Calu3 (cell line): ENCODE measurements at regions not wholly inside any gene's neighbourhood (a gene's known extent, or its start where the extent isn't known, plus 50 kb on each side); places are given as distances from the start of the nearest gene placed in this dataset.

Experiments
- BruUV-seq: library from RNA; stranded (reverse); fragments of 400-500 nt; replicated peaks from 2 replicates; lab custom pipeline; 2021; lab: Mats Ljungman, UMichigan
- CTCF ChIA-PET: fragments of 300-600 bp; sonication (Branson Sonifier 250); formaldehyde crosslinking; loops from one replicate; lab custom pipeline; 2022; ENCODE audit warnings: antibody characterized with exemption; lab: Charles Lee
- DNase-seq: peaks from one replicate; pipeline ENCODE4 v3.0.0; 2022
- H3K27ac Mint-ChIP-seq: one replicate; pipeline ENCODE4 v1.8.0; 2022; ENCODE audit warnings: mixed read lengths; ENCODE audit not compliant: unreplicated experiment
- H3K27me3 Mint-ChIP-seq: one replicate; pipeline ENCODE4 v1.8.0; 2022; ENCODE audit warnings: mixed read lengths; ENCODE audit not compliant: unreplicated experiment
- H3K36me3 Mint-ChIP-seq: one replicate; pipeline ENCODE4 v1.8.0; 2022; ENCODE audit warnings: mild to moderate bottlenecking, moderate library complexity, mixed read lengths; ENCODE audit not compliant: insufficient read depth, unreplicated experiment
- H3K4me1 Mint-ChIP-seq: one replicate; pipeline ENCODE4 v1.8.0; 2022; ENCODE audit warnings: mild to moderate bottlenecking, low read depth, mixed read lengths; ENCODE audit not compliant: unreplicated experiment
- H3K4me3 Mint-ChIP-seq: one replicate; pipeline ENCODE4 v1.8.0; 2022; ENCODE audit warnings: mild to moderate bottlenecking, low read depth, moderate library complexity, mixed read lengths; ENCODE audit not compliant: unreplicated experiment
- H3K9me3 Mint-ChIP-seq: one replicate; pipeline ENCODE4 v1.8.0; 2022; ENCODE audit warnings: low read depth, mixed read lengths; ENCODE audit not compliant: unreplicated experiment
- intact Hi-C: fragments of 100-400 bp; cut with micrococcal nuclease; formaldehyde crosslinking; loops from one replicate; pipeline ENCODE4 v1.10.0; 2022; ENCODE audit not compliant: unreplicated experiment
- TF ChIP-seq, protein P1 (sequence below): fragments of 200-600 bp; IDR thresholded peaks from one replicate; pipeline ENCODE4 v1.8.0; 2022; ENCODE audit warnings: antibody characterized with exemption; ENCODE audit not compliant: unreplicated experiment

DNA sequence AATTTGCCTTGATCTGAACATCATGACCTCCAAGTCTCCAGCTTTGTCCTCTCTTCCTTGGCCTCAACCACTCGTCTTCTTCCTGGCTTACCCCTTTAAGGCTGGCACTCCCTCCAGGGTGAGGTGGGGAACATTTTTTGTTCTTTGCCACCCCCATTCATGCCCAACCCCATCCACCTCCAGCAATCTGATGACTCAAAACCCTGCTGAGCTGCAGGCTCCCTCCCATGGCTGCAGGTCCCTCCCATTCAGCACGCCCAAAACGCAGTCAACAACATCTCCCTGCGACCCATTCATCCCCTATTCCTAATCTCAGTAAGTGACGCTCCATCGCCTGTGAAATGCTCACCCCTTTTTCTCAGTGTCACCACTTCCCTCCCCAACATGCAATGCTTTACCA, 138.8 kb upstream of the PRMT8 start:
- H3K9me3 Mint-ChIP-seq = no peaks in the 10 kb centered on the region
- H3K4me3 Mint-ChIP-seq = no peak overlapping the region
- intact Hi-C loops = no loop called here

DNA sequence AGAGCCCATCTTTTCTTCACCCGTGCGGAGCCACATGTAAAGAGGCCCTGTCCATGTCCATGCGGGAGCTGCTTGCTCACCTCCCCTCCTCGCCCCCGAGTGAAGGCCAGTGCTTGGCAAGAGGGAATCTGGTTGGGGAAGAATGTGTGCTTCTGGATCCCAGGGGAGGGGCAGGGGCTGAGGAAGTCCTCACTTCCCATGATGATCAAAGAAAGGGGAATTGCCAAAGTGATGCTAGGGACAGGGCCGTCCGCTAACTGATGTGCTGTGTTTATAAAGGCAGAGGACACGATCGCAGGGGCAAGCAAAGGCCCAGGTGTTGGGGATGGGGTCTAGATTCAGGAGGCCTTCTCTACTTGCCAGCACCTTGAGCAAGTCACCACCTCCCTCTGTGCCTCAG, 137.4 kb upstream of the PRMT8 start:
- TF ChIP-seq, protein P1, sequence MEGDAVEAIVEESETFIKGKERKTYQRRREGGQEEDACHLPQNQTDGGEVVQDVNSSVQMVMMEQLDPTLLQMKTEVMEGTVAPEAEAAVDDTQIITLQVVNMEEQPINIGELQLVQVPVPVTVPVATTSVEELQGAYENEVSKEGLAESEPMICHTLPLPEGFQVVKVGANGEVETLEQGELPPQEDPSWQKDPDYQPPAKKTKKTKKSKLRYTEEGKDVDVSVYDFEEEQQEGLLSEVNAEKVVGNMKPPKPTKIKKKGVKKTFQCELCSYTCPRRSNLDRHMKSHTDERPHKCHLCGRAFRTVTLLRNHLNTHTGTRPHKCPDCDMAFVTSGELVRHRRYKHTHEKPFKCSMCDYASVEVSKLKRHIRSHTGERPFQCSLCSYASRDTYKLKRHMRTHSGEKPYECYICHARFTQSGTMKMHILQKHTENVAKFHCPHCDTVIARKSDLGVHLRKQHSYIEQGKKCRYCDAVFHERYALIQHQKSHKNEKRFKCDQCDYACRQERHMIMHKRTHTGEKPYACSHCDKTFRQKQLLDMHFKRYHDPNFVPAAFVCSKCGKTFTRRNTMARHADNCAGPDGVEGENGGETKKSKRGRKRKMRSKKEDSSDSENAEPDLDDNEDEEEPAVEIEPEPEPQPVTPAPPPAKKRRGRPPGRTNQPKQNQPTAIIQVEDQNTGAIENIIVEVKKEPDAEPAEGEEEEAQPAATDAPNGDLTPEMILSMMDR = no peak
- BruUV-seq = no TSS peak
- intact Hi-C loops = no loop called here
- no peaks in the 10 kb centered on the region for H3K36me3 Mint-ChIP-seq
- no peak overlapping the region for H3K27ac Mint-ChIP-seq
- H3K27me3 Mint-ChIP-seq = peaks cover 13% of the 10 kb centered on the region
- no peaks in the 10 kb centered on the region for H3K4me1 Mint-ChIP-seq
- no peak for DNase-seq
- H3K4me3 Mint-ChIP-seq = no peak overlapping the region
- no peaks in the 10 kb centered on the region for H3K9me3 Mint-ChIP-seq
- CTCF ChIA-PET = interaction anchor here (0.7 kb wide), 1 partner anchor 20 kb away, joined by 3 read pairs; no protein-coding TSS in a partner anchor

More for the DNA sequence above, 138.8 kb upstream of the PRMT8 start:
- Mint-ChIP-seq H3K4me1 (no peaks in the 10 kb centered on the region), H3K36me3 (no peaks in the 10 kb centered on the region), H3K27ac (no peak overlapping the region), H3K27me3 (peaks cover 9% of the 10 kb centered on the region)
- CTCF ChIA-PET = interaction anchor here (1.3 to 1.4 kb wide), 2 partner anchors 16 to 52 kb away, joined by 3 read pairs; no protein-coding TSS in a partner anchor
- TF ChIP-seq, protein P1 = no peak
- BruUV-seq = no TSS peak
- DNase-seq = no peak

DNA sequence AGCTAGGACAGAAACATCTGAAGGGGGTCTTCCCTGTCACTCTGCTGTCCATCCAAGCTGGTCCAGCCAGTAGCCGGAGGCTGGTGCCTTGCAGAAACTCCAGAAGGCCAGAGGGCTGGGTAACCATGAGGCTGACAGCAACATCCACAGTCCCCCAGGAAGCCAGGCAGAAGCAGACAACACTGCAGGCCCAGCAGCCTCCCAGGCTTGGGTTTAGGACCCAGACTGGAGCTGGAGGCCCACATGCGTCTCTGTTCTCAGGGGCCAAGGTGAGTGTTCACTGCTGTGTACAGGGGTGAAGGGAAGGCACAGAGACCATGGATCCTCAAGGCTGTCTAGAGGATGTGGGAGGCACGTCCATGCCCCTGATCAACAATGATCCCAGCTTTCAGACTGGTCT, 136.4 kb upstream of the PRMT8 start:
- intact Hi-C loops = no loop called here
- no peak overlapping the region for H3K27ac Mint-ChIP-seq
- no TSS peak for BruUV-seq
- no peaks in the 10 kb centered on the region for H3K4me1 Mint-ChIP-seq
- H3K36me3 Mint-ChIP-seq = no peaks in the 10 kb centered on the region
- CTCF ChIA-PET = no interaction called here
- peaks cover 23% of the 10 kb centered on the region for H3K27me3 Mint-ChIP-seq
- TF ChIP-seq, protein P1 = no peak
- H3K4me3 Mint-ChIP-seq = no peak overlapping the region
- DNase-seq = no peak
- H3K9me3 Mint-ChIP-seq = no peaks in the 10 kb centered on the region

DNA sequence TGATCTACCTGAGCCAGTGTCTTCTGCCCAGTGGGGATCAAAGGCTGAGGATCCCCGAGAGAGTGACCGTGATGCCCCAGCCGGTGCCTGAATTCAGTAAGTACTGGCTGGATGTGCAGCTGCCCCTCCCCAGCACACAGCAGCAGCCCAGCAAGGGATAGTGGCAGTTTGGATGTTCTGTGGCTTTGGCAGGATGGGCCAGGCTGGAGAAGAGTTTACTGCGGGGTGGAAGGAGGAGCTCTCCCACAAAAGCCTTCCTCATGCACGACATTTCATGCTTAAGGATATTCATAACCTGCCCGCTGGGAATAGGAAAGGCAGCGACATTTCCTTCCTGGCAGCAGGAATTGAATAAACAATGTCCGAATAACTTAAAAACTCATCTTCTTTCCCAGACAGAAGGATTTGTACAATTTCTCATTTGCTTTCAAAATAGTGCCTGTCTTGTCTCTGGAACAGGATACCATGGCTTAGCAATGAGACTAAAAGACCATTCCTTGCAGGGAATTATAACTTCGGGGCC, 135.6 kb upstream of the PRMT8 start:
- no peaks in the 10 kb centered on the region for H3K9me3 Mint-ChIP-seq
- CTCF ChIA-PET = no interaction called here

More for the DNA sequence above, 135.6 kb upstream of the PRMT8 start:
- H3K27ac Mint-ChIP-seq = no peak overlapping the region
- intact Hi-C loops = no loop called here
- no peak overlapping the region for H3K4me3 Mint-ChIP-seq
- no peaks in the 10 kb centered on the region for H3K36me3 Mint-ChIP-seq
- no TSS peak for BruUV-seq
- DNase-seq = no peak
- peaks cover 30% of the 10 kb centered on the region for H3K27me3 Mint-ChIP-seq
- no peaks in the 10 kb centered on the region for H3K4me1 Mint-ChIP-seq
- TF ChIP-seq, protein P1 = no peak
